HCT116 (cell line): ENCODE measurements at regions not wholly inside any gene's neighbourhood (a gene's known extent, or its start where the extent isn't known, plus 50 kb on each side); places are given as distances from the start of the nearest gene placed in this dataset.

Experiments
- ATAC-seq: fragments of 200-7000 bp; cut with Tn5 transposase; 2 replicates; pipeline ENCODE4 v1.9.1; 2020; ENCODE audit warnings: mild to moderate bottlenecking, moderate library complexity
- BruUV-seq: library from RNA; stranded (reverse); fragments of 400-500 nt; replicated peaks from 2 replicates; lab custom pipeline; 2021; lab: Mats Ljungman, UMichigan
- CTCF ChIA-PET: fragments of 300-600 bp; sonication (Branson Sonifier 250); formaldehyde crosslinking; loops from one replicate; lab custom pipeline; 2021; ENCODE audit warnings: antibody characterized with exemption; lab: Charles Lee
- POLR2A ChIA-PET: fragments of 300-600, 350-600 bp; sonication (Branson Sonifier 250); formaldehyde crosslinking; loops from one replicate; lab custom pipeline; 2021; ENCODE audit warnings: antibody characterized with exemption; lab: Charles Lee
- RAD21 ChIA-PET, 2 experiments: fragments of 300-600 bp; sonication (Branson Sonifier 250); formaldehyde crosslinking; loops; one replicate each; lab custom pipeline; 2023; ENCODE audit warnings: low total read pairs in 2 of 2; ENCODE audit not compliant: uncharacterized antibody in 2 of 2, unreplicated experiment in 2 of 2, low non-redundant PET in 1 of 2; lab: Charles Lee
- DNase-seq: peaks from one replicate; pipeline ENCODE4 v3.0.0-alpha.2; 2010; ENCODE audit warnings: low read depth, low spot score
- H2AFZ ChIP-seq: fragments of 200-600 bp; shearing (Covaris generic), sonication (generic); 2 replicates; pipeline ENCODE4 v1.6.1; 2017; ENCODE audit warnings: low read depth, mixed run types, mixed read lengths, antibody characterized with exemption, low read length; ENCODE audit not compliant: poor library complexity, severe bottlenecking
- H3K27ac ChIP-seq: 2 replicates; pipeline ENCODE4 v1.5.1; 2012; ENCODE audit warnings: low read depth, low read length
- H3K27me3 ChIP-seq: fragments of 200-600 bp; sonication (generic); 2 replicates; pipeline ENCODE4 v1.6.1; 2016; ENCODE audit warnings: mixed run types, low read length, mixed read lengths; ENCODE audit not compliant: insufficient read depth
- H3K36me3 ChIP-seq, 2 experiments: fragments of 200-500 bp in 1 of 2; fragments of 200-600 bp in 1 of 2; sonication (Bioruptor generic) in 1 of 2; sonication (generic) in 1 of 2; 2 replicates each; pipeline versions ENCODE4 v1.5.1 to v1.6.1; 2014 to 2016; ENCODE audit warnings: low read length in 2 of 2, inconsistent platforms in 1 of 2, mixed read lengths in 1 of 2, mixed run types in 1 of 2; ENCODE audit not compliant: insufficient read depth in 2 of 2, control insufficient read depth in 1 of 2
- H3K4me1 ChIP-seq, 2 experiments: fragments of 200-600 bp in 1 of 2; sonication (generic) in 1 of 2; 2 replicates each; pipeline versions ENCODE4 v1.5.1 to v1.6.1; 2012 to 2017; ENCODE audit warnings: low read length in 2 of 2, inconsistent platforms in 1 of 2, mild to moderate bottlenecking in 1 of 2, mixed read lengths in 1 of 2, mixed run types in 1 of 2, moderate library complexity in 1 of 2; ENCODE audit not compliant: insufficient read depth in 2 of 2, control insufficient read depth in 1 of 2
- H3K4me2 ChIP-seq: fragments of 200-600 bp; sonication (generic); 2 replicates; pipeline ENCODE4 v1.6.1; 2017; ENCODE audit warnings: mixed run types, low read length, mixed read lengths
- H3K4me3 ChIP-seq, 2 experiments: fragments of 200-600 bp in 1 of 2; sonication (generic) in 1 of 2; replicated peaks in 1 of 2; 2 replicates each; pipeline ENCODE4 v1.5.1; 2011 to 2016; ENCODE audit warnings: low read length in 2 of 2, control low read depth in 1 of 2, low read depth in 1 of 2, mild to moderate bottlenecking in 1 of 2, mixed read lengths in 1 of 2, mixed run types in 1 of 2
- H3K79me2 ChIP-seq: fragments of 200-600 bp; sonication (generic); 2 replicates; pipeline ENCODE4 v1.6.1; 2017; ENCODE audit warnings: mild to moderate bottlenecking, mixed run types, low read length, moderate library complexity, mixed read lengths; ENCODE audit not compliant: insufficient read depth
- H3K9ac ChIP-seq: fragments of 200-600 bp; sonication (generic); 2 replicates; pipeline ENCODE4 v1.6.1; 2016; ENCODE audit warnings: low read length, mixed read lengths
- H3K9me2 ChIP-seq: fragments of 200-600 bp; sonication (generic), shearing (Covaris generic); 2 replicates; pipeline ENCODE4 v1.6.1; 2017; ENCODE audit warnings: mixed run types, mild to moderate bottlenecking, moderate library complexity; ENCODE audit not compliant: insufficient read depth
- H3K9me3 ChIP-seq, 2 experiments: fragments of 200-500 bp in 1 of 2; fragments of 200-600 bp in 1 of 2; sonication (Bioruptor generic) in 1 of 2; sonication (generic) in 1 of 2; 2 replicates each; pipeline ENCODE4 v1.6.1; 2014 to 2017; ENCODE audit warnings: low read length in 2 of 2, mixed read lengths in 2 of 2, inconsistent platforms in 1 of 2, low read depth in 1 of 2, mild to moderate bottlenecking in 1 of 2, mixed run types in 1 of 2, moderate library complexity in 1 of 2; ENCODE audit not compliant: control insufficient read depth in 1 of 2, insufficient read depth in 1 of 2
- H4K20me1 ChIP-seq: fragments of 200-600 bp; sonication (generic), shearing (Covaris generic); 2 replicates; pipeline ENCODE4 v1.6.1; 2017; ENCODE audit warnings: mixed run types, mild to moderate bottlenecking, moderate library complexity; ENCODE audit not compliant: insufficient read depth
- ATF3 ChIP-seq: IDR thresholded peaks from 2 replicates; pipeline ENCODE4 v1.6.1; 2012
- CEBPB ChIP-seq: IDR thresholded peaks from 2 replicates; pipeline ENCODE4 v1.6.1; 2012; ENCODE audit warnings: low read depth
- EZH2 ChIP-seq: fragments of 200-600 bp; sonication (generic); IDR thresholded peaks from 2 replicates; pipeline ENCODE4 v1.6.1; 2017; ENCODE audit warnings: antibody characterized with exemption, mixed run types
- EZH2phosphoT487 ChIP-seq: fragments of 200-600 bp; IDR thresholded peaks from 2 replicates; pipeline ENCODE4 v1.6.1; 2018; ENCODE audit warnings: antibody characterized with exemption, borderline replicate concordance
- FOSL1 ChIP-seq: IDR thresholded peaks from 2 replicates; pipeline ENCODE4 v1.6.1; 2012; ENCODE audit warnings: low read depth
- JUND ChIP-seq: IDR thresholded peaks from 2 replicates; pipeline ENCODE4 v1.6.1; 2012
- MAX ChIP-seq: IDR thresholded peaks from 2 replicates; pipeline ENCODE4 v1.6.1; 2012
- POLR2A ChIP-seq: IDR thresholded peaks from 2 replicates; pipeline ENCODE4 v1.7.0; 2011; ENCODE audit warnings: borderline replicate concordance; ENCODE audit not compliant: insufficient read depth, insufficient read length; ENCODE audit errors: extremely low read depth
- POLR2AphosphoS5 ChIP-seq: IDR thresholded peaks from 2 replicates; pipeline ENCODE4 v1.6.1; 2011; ENCODE audit warnings: mild to moderate bottlenecking, low read depth, low read length, moderate library complexity
- SIN3A ChIP-seq: IDR thresholded peaks from 2 replicates; pipeline ENCODE4 v1.6.1; 2012; ENCODE audit warnings: low read depth
- SRF ChIP-seq: IDR thresholded peaks from 2 replicates; pipeline ENCODE4 v1.6.1; 2012; ENCODE audit warnings: low read depth
- TCF7L2 ChIP-seq: IDR thresholded peaks from 2 replicates; pipeline ENCODE4 v1.7.0; 2011; ENCODE audit warnings: borderline replicate concordance, inconsistent platforms; ENCODE audit not compliant: insufficient read depth, insufficient read length; ENCODE audit errors: extremely low read depth
- ZBTB33 ChIP-seq: IDR thresholded peaks from 2 replicates; pipeline ENCODE4 v1.6.1; 2011; ENCODE audit warnings: mild to moderate bottlenecking, low read length, moderate library complexity; ENCODE audit not compliant: insufficient replicate concordance; ENCODE audit errors: extremely low read depth
- ZNF274 ChIP-seq: fragments of 200-500 bp; sonication (Bioruptor generic); IDR thresholded peaks from 2 replicates; pipeline ENCODE4 v1.6.1; 2014; ENCODE audit warnings: mild to moderate bottlenecking, low read depth, low read length, inconsistent platforms
- intact Hi-C: fragments of 100-400 bp; cut with micrococcal nuclease; formaldehyde crosslinking; loops from 2 replicates; pipeline ENCODE4 v1.10.0; 2022

GRCh38 chr5:60495644-60496520 is 204.1 kb downstream of the DEPDC1B start:
- Histone ChIP-seq H3K9me2 (no peaks in the 10 kb centered on the region), H4K20me1 (no peaks in the 10 kb centered on the region), H3K79me2 (no peaks in the 10 kb centered on the region), H3K27ac (no peak overlapping the region), H3K4me3 (no peak overlapping the region), H3K4me1 (no peaks in the 10 kb centered on the region), H3K27me3 (peaks cover 26% of the 10 kb centered on the region), H3K4me2 (no peak overlapping the region), H3K9ac (no peak overlapping the region), H3K9me3 (no peaks in the 10 kb centered on the region), H3K36me3 (no peaks in the 10 kb centered on the region), H2AFZ (no peak overlapping the region)
- CTCF ChIA-PET, result no interaction called here
- POLR2A ChIA-PET, result no interaction called here
- intact Hi-C loops, result no loop called here
- RAD21 ChIA-PET, result no interaction called here
- DNase-seq, result no peak
- ATAC-seq, result no peak
- TF ChIP-seq EZH2 (no peak), ZBTB33 (no peak), ATF3 (no peak), EZH2phosphoT487 (no peak), FOSL1 (no peak), CEBPB (no peak)
- no TSS peak for BruUV-seq

GRCh38 chr5:60494635-60495034 is 205.3 kb downstream of the DEPDC1B start:
- H3K79me2 ChIP-seq, result no peaks in the 10 kb centered on the region
- peaks cover 26% of the 10 kb centered on the region for H3K27me3 ChIP-seq
- H4K20me1 ChIP-seq, result no peaks in the 10 kb centered on the region
- no peaks in the 10 kb centered on the region for H3K36me3 ChIP-seq
- DNase-seq, result no peak
- no peak for ATAC-seq
- no peaks in the 10 kb centered on the region for H3K9me2 ChIP-seq
- no peak overlapping the region for H3K27ac ChIP-seq
- ChIA-PET RAD21 (no interaction called here), POLR2A (no interaction called here), CTCF (no interaction called here)
- no peak overlapping the region for H3K4me2 ChIP-seq
- no peak overlapping the region for H3K9ac ChIP-seq
- intact Hi-C loops, result no loop called here
- H3K9me3 ChIP-seq, result no peaks in the 10 kb centered on the region
- H3K4me3 ChIP-seq, result no peak overlapping the region
- no peaks in the 10 kb centered on the region for H3K4me1 ChIP-seq
- no peak for TF ChIP-seq FOSL1
- no peak for TF ChIP-seq POLR2AphosphoS5
- TF ChIP-seq JUND, result no peak
- TF ChIP-seq ZNF274, result no peak
- TF ChIP-seq SRF, result no peak
- no peak for TF ChIP-seq MAX
- TF ChIP-seq SIN3A, result no peak
- TF ChIP-seq TCF7L2, result no peak
- no peak for TF ChIP-seq POLR2A
- H2AFZ ChIP-seq, result no peak overlapping the region
- no TSS peak for BruUV-seq
